Adrenal gland (tissue), 9 donors: ENCODE measurements at regions not wholly inside any gene's neighbourhood (a gene's known extent, or its start where the extent isn't known, plus 50 kb on each side); places are given as distances from the start of the nearest gene placed in this dataset.

Experiments
- DNase-seq, 7 donors: peaks; one replicate each; pipeline ENCODE4 v3.0.0-alpha.2; 2019 to 2020
- H3K27ac ChIP-seq, 5 donors: fragments of 200-600 bp; sonication (generic) in 4 of 5; 1 replicate in 3 of 5; 2 replicates in 2 of 5; pipeline versions ENCODE4 v1.5.1 to v1.8.0; 2016 to 2020; ENCODE audit warnings: mild to moderate bottlenecking in 1 of 5
- H3K27me3 ChIP-seq: fragments of 200-600 bp; 2 replicates; pipeline ENCODE4 v1.8.0; 2021
- H3K36me3 ChIP-seq, 2 donors: fragments of 200-600 bp; replicated peaks in 1 of 2; 1 replicate in 1 of 2; 2 replicates in 1 of 2; pipeline versions ENCODE4 v1.5.1 to v1.8.0; 2018 to 2022
- H3K4me1 ChIP-seq, 2 donors: fragments of 200-600 bp; replicated peaks in 1 of 2; 1 replicate in 1 of 2; 2 replicates in 1 of 2; pipeline versions ENCODE4 v1.5.1 to v1.8.0; 2018 to 2021
- H3K4me3 ChIP-seq, 4 donors: fragments of 200-600 bp; sonication (generic) in 3 of 4; one replicate each; pipeline ENCODE4 v1.5.1; 2016 to 2018
- H3K9me3 ChIP-seq, 3 donors: fragments of 200-600 bp; sonication (generic) in 1 of 3; replicated peaks in 1 of 3; 1 replicate in 2 of 3; 2 replicates in 1 of 3; pipeline versions ENCODE4 v1.5.1 to v1.8.0; 2016 to 2021
- POLR2A ChIP-seq, 2 donors: fragments of 450-650 bp; IDR thresholded peaks; one replicate each; pipeline ENCODE4 v1.6.1; 2017; ENCODE audit warnings: antibody characterized with exemption in 2 of 2, mild to moderate bottlenecking in 2 of 2, moderate library complexity in 1 of 2
- WGBS, 4 donors: extraction: QIAGEN DNeasy Blood & Tissue Kit in 2 of 4; methylation state at CpG; one replicate each; pipeline versions ENCODE4 v1.1.5 to v1.1.7; 2013 to 2017; 5-methylcytosine and 5-hydroxymethylcytosine counted together
- intact Hi-C, 2 donors: fragments of 100-400 bp; cut with DNase I; formaldehyde crosslinking; loops; one replicate each; pipeline versions ENCODE4 v1.14.1 to v1.15.0; 2022 to 2023
- TF ChIP-seq, protein P1 (sequence below), 6 experiments: fragments of 450-650 bp in 4 of 6; fragments of 200-600 bp in 2 of 6; sonication (generic) in 1 of 6; IDR thresholded peaks; 1 replicate in 5 of 6; 2 replicates in 1 of 6; pipeline versions ENCODE4 v1.5.1 to v1.8.0; 2016 to 2021; ENCODE audit warnings: antibody characterized with exemption in 6 of 6, mild to moderate bottlenecking in 2 of 6, moderate library complexity in 1 of 6
- donor health status: healthy with polysubstance abuse.
- donor health status: Bipolar disorder and iron deficiency.
- donor health status: DM: yes; HTN: yes; CAD: no.
- donor health status: DM: no; HTN: no; CAD: no.
- donor health status: DM: no; HTN: no; CAD: no.

DNA sequence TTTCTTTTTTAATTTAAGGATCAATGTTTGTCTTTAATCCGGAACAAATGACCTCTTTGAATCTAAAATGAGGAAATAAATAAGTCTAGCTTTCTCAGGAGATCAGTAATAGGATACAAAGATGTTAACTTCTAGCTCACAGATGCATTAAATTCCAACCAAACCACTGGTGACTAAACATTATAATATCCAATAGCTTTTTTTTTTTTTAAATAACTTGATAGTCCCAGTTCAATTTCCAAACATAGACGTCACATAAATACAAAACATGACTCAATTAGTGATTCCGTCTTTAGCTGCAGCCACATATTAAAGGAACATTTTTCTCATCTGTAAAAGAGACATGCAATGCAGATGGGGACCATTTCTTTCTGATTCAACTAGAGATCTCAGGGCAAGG lies 390.5 kb upstream of the PCDH9 start:
- intact Hi-C loops, result no loop called here
- DNase-seq, result no peak
- Histone ChIP-seq H3K4me1 (no peaks in the 10 kb centered on the region), H3K4me3 (no peak overlapping the region), H3K9me3 (no peaks in the 10 kb centered on the region), H3K36me3 (no peaks in the 10 kb centered on the region), H3K27ac (no peak overlapping the region), H3K27me3 (no peaks in the 10 kb centered on the region)
- TF ChIP-seq, protein P1, sequence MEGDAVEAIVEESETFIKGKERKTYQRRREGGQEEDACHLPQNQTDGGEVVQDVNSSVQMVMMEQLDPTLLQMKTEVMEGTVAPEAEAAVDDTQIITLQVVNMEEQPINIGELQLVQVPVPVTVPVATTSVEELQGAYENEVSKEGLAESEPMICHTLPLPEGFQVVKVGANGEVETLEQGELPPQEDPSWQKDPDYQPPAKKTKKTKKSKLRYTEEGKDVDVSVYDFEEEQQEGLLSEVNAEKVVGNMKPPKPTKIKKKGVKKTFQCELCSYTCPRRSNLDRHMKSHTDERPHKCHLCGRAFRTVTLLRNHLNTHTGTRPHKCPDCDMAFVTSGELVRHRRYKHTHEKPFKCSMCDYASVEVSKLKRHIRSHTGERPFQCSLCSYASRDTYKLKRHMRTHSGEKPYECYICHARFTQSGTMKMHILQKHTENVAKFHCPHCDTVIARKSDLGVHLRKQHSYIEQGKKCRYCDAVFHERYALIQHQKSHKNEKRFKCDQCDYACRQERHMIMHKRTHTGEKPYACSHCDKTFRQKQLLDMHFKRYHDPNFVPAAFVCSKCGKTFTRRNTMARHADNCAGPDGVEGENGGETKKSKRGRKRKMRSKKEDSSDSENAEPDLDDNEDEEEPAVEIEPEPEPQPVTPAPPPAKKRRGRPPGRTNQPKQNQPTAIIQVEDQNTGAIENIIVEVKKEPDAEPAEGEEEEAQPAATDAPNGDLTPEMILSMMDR (IDR thresholded peaks at IDR 0.05), result no peak
- no peak for TF ChIP-seq POLR2A (IDR thresholded peaks at IDR 0.05)
- 72 to 86% (median 80%) methylated on average over 3 of the region's 3 CpGs for WGBS, 4 donors

GRCh38 chr13:67619995-67620380 lies 389.9 kb upstream of the PCDH9 start:
- TF ChIP-seq, protein P1 (IDR thresholded peaks at IDR 0.05), result no peak
- no peak for TF ChIP-seq POLR2A (IDR thresholded peaks at IDR 0.05)
- Histone ChIP-seq H3K27me3 (no peaks in the 10 kb centered on the region), H3K9me3 (no peaks in the 10 kb centered on the region), H3K4me1 (no peaks in the 10 kb centered on the region), H3K27ac (no peak overlapping the region), H3K4me3 (no peak overlapping the region), H3K36me3 (no peaks in the 10 kb centered on the region)
- intact Hi-C loops, result no loop called here
- WGBS, 4 donors, result 44 to 58% (median 46%) methylated on average over 2 of the region's 2 CpGs
- no peak for DNase-seq

GRCh38 chr13:67619351-67619994 lies 389.3 kb upstream of the PCDH9 start:
- Histone ChIP-seq H3K27me3 (no peaks in the 10 kb centered on the region), H3K36me3 (no peaks in the 10 kb centered on the region), H3K4me1 (no peaks in the 10 kb centered on the region), H3K4me3 (no peak overlapping the region), H3K27ac (no peak overlapping the region), H3K9me3 (no peaks in the 10 kb centered on the region)
- TF ChIP-seq POLR2A (IDR thresholded peaks at IDR 0.05), result no peak
- TF ChIP-seq, protein P1 (IDR thresholded peaks at IDR 0.05), result no peak
- DNase-seq, result no peak
- intact Hi-C loops, result no loop called here

GRCh38 chr13:67614579-67614978 lies 384.4 kb upstream of the PCDH9 start:
- no peak overlapping the region for H3K4me3 ChIP-seq
- intact Hi-C loops, result no loop called here
- WGBS, 4 donors, result 74 to 87% (median 81%) methylated on average over 1 of the region's 1 CpG

More at GRCh38 chr13:67614579-67614978, 384.4 kb upstream of the PCDH9 start:
- no peak for TF ChIP-seq POLR2A (IDR thresholded peaks at IDR 0.05)
- TF ChIP-seq, protein P1 (IDR thresholded peaks at IDR 0.05), result no peak
- H3K27ac ChIP-seq, result no peak overlapping the region
- no peaks in the 10 kb centered on the region for H3K36me3 ChIP-seq
- H3K27me3 ChIP-seq, result no peaks in the 10 kb centered on the region
- H3K9me3 ChIP-seq, result no peaks in the 10 kb centered on the region
- no peaks in the 10 kb centered on the region for H3K4me1 ChIP-seq
- no peak for DNase-seq
